Glutamatergic neuron (in vitro differentiated cells): ENCODE measurements at regions not wholly inside any gene's neighbourhood (a gene's known extent, or its start where the extent isn't known, plus 50 kb on each side); places are given as distances from the start of the nearest gene placed in this dataset.
"Not testable (repeated sequence)": the region's sequence is repeated elsewhere in the genome, so short reads cannot be mapped to it uniquely, and the experiment has no call there.

Experiments used
- DNase-seq: peaks from one replicate; pipeline ENCODE4 v3.0.0; 2022
- H3K27ac Mint-ChIP-seq: one replicate; pipeline ENCODE4 v1.8.0; 2020; ENCODE audit warnings: mild to moderate bottlenecking, mixed read lengths, inconsistent platforms; ENCODE audit not compliant: unreplicated experiment
- H3K27me3 Mint-ChIP-seq: one replicate; pipeline ENCODE4 v1.8.0; 2020; ENCODE audit warnings: mild to moderate bottlenecking, moderate library complexity, mixed read lengths, inconsistent platforms; ENCODE audit not compliant: unreplicated experiment
- H3K36me3 Mint-ChIP-seq: one replicate; pipeline ENCODE4 v1.8.0; 2020; ENCODE audit warnings: mild to moderate bottlenecking, mixed read lengths, inconsistent platforms; ENCODE audit not compliant: unreplicated experiment
- H3K4me1 Mint-ChIP-seq: one replicate; pipeline ENCODE4 v1.8.0; 2020; ENCODE audit warnings: mild to moderate bottlenecking, low read depth, mixed read lengths, inconsistent platforms; ENCODE audit not compliant: unreplicated experiment
- H3K4me3 Mint-ChIP-seq: one replicate; pipeline ENCODE4 v1.8.0; 2020; ENCODE audit warnings: mild to moderate bottlenecking, mixed read lengths, inconsistent platforms; ENCODE audit not compliant: unreplicated experiment
- H3K9me3 Mint-ChIP-seq: one replicate; pipeline ENCODE4 v1.8.0; 2020; ENCODE audit warnings: mild to moderate bottlenecking, moderate library complexity, mixed read lengths, inconsistent platforms; ENCODE audit not compliant: unreplicated experiment
- TF ChIP-seq, protein P1 (sequence below): fragments of 200-600 bp; sonication (generic); IDR thresholded peaks from one replicate; pipeline ENCODE4 v1.5.0; 2021; ENCODE audit not compliant: partially characterized antibody, unreplicated experiment

DNA sequence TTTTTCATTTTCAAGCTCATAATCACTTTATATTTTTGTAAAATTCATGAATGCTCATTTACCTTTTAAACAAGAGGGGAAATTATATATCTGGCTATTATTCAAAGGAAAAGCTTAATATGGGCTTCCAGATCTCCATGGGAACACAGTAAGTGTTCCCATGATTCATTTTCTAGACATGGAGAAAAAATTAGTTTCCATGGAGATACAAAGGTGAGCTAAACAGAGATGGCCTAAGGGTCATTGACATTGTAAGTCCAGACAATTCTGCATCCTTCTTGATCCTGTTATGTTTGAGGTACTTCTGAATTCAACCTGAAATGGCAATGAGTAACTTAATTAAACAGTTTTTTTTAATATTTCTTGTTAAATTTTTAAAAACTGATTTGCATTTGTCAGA lies 341.4 kb upstream of the PRR16 start:
- DNase-seq, result no peak
- TF ChIP-seq, protein P1, sequence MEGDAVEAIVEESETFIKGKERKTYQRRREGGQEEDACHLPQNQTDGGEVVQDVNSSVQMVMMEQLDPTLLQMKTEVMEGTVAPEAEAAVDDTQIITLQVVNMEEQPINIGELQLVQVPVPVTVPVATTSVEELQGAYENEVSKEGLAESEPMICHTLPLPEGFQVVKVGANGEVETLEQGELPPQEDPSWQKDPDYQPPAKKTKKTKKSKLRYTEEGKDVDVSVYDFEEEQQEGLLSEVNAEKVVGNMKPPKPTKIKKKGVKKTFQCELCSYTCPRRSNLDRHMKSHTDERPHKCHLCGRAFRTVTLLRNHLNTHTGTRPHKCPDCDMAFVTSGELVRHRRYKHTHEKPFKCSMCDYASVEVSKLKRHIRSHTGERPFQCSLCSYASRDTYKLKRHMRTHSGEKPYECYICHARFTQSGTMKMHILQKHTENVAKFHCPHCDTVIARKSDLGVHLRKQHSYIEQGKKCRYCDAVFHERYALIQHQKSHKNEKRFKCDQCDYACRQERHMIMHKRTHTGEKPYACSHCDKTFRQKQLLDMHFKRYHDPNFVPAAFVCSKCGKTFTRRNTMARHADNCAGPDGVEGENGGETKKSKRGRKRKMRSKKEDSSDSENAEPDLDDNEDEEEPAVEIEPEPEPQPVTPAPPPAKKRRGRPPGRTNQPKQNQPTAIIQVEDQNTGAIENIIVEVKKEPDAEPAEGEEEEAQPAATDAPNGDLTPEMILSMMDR, result no peak
- H3K4me3 Mint-ChIP-seq, result no peak overlapping the region
- H3K27me3 Mint-ChIP-seq, result peaks cover 1% of the 10 kb centered on the region
- H3K36me3 Mint-ChIP-seq, result no peaks in the 10 kb centered on the region
- peaks cover 2% of the 10 kb centered on the region for H3K4me1 Mint-ChIP-seq
- no peaks in the 10 kb centered on the region for H3K9me3 Mint-ChIP-seq
- H3K27ac Mint-ChIP-seq, result no peak overlapping the region

DNA sequence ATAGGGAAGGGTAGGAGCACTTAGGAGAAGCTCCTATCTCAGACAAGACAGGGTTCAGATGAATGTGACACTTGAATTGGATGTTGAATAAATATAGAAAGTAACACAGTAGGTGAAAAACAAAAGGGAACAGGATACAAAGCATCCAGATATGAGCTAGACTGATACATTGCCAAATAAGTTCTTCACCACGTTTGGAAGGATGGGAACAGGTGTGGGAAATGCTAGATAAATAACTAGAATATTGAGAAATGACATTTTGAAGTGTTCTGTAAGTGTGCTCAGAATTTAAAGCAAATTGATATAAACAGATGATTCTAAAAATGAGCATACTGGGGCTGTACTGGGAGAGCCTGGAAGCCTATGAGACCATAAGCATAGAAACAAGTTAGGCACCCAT lies 340.1 kb upstream of the PRR16 start:
- peaks cover 2% of the 10 kb centered on the region for H3K4me1 Mint-ChIP-seq
- TF ChIP-seq, protein P1, result no peak

DNA sequence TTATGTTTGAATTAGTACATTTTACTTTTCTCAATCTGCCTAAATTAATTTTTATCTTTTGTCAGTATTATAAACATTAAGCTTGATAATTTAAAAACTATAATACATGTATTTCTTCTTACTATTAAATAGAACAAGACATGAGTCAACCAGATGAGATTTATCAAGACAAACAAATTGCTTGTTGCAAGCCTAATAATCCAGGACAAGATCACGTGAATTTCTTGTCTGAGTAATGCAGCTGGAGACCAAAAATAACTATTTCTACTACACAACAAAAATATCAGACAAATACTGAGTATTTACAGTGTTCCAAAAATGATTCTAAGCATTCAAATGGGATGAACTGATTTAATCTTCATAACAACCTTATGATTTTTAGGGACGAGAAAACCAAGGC lies 339.1 kb upstream of the PRR16 start:
- no peaks in the 10 kb centered on the region for H3K9me3 Mint-ChIP-seq
- peaks cover 2% of the 10 kb centered on the region for H3K4me1 Mint-ChIP-seq
- H3K36me3 Mint-ChIP-seq, result no peaks in the 10 kb centered on the region
- H3K27ac Mint-ChIP-seq, result no peak overlapping the region
- H3K27me3 Mint-ChIP-seq, result peaks cover 1% of the 10 kb centered on the region
- TF ChIP-seq, protein P1, result no peak
- no peak overlapping the region for H3K4me3 Mint-ChIP-seq
- DNase-seq, result no peak

More for the DNA sequence above, 340.1 kb upstream of the PRR16 start:
- Mint-ChIP-seq H3K4me3 (no peak overlapping the region), H3K27me3 (peaks cover 1% of the 10 kb centered on the region), H3K27ac (no peak overlapping the region), H3K36me3 (no peaks in the 10 kb centered on the region), H3K9me3 (no peaks in the 10 kb centered on the region)
- DNase-seq, result no peak

DNA sequence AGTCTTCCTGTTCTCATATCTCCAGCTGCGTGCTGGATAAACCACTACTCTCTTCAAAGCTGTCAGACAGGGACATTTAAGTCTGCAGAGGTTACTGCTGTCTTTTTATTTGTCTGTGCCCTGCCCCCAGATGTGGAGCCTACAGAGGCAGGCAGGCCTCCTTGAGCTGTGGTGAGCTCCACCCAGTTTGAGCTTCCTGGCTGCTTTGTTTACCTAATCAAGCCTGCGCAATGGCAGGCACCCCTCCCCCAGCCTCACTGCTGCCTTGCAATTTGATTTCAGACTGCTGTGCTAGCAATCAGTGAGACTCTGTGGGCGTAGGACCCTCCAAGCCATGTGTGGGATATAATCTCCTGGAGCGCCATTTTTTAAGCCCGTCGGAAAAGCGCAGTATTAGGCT lies 331.8 kb upstream of the PRR16 start:
- not testable (repeated sequence) for H3K4me1 Mint-ChIP-seq, DNase-seq, H3K27ac Mint-ChIP-seq, H3K9me3 Mint-ChIP-seq, H3K27me3 Mint-ChIP-seq, H3K36me3 Mint-ChIP-seq, H3K4me3 Mint-ChIP-seq

DNA sequence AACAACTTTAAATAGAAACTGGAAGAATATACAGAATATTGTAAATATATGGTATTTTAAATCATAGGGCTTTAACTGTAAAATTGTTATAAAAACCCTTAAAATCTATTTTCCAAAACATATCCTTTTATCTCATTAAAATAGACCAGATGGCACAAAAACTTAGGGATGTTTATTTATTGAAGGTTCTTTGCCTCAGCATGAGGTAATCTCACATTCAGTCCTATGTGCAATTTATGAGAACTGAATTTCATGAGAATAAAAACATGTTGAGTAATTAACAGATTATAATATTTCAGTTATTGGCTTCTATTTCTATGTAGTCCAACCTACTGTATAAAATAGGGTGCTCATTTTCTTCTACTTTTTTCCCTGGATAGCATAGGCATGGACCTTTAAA lies 329.2 kb upstream of the PRR16 start:
- Mint-ChIP-seq H3K36me3 (peaks cover 5% of the 10 kb centered on the region), H3K4me3 (no peak overlapping the region), H3K9me3 (peaks cover 1% of the 10 kb centered on the region), H3K4me1 (no peaks in the 10 kb centered on the region), H3K27me3 (peaks cover 1% of the 10 kb centered on the region), H3K27ac (no peak overlapping the region)
- no peak for DNase-seq
- TF ChIP-seq, protein P1, result no peak

DNA sequence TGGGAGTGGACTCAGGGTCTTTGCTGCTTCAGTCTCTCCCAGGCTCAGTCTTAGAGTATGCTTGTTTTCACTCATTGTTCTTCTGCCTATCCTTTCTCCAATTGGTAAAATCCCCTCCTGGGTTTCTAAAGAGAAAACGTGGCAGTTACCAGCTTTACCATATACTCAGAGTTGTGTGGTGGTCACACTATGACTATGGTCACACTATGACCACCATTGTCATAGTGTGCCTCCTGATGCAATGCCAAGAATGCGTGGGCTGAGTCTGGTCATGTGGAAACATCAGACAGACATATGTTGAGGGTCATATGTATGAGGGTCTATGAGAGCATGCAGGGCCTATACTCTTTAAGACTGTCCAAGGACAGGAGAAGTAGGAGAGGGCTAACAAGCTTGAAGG lies 326.5 kb upstream of the PRR16 start:
- Mint-ChIP-seq H3K36me3 (no peaks in the 10 kb centered on the region), H3K4me1 (no peaks in the 10 kb centered on the region), H3K9me3 (peaks cover 1% of the 10 kb centered on the region), H3K27ac (no peak overlapping the region), H3K27me3 (no peaks in the 10 kb centered on the region), H3K4me3 (no peak overlapping the region)
- DNase-seq, result no peak
- TF ChIP-seq, protein P1, result no peak
